Activated naive CD4-positive, alpha-beta T cell (primary cell): ENCODE measurements at regions not wholly inside any gene's neighbourhood (a gene's known extent, or its start where the extent isn't known, plus 50 kb on each side); places are given as distances from the start of the nearest gene placed in this dataset.

Experiments used
- DNase-seq, 4 experiments: peaks; one replicate each; lab custom pipeline; 2025; lab: John Stamatoyannopoulos, UW

DNA sequence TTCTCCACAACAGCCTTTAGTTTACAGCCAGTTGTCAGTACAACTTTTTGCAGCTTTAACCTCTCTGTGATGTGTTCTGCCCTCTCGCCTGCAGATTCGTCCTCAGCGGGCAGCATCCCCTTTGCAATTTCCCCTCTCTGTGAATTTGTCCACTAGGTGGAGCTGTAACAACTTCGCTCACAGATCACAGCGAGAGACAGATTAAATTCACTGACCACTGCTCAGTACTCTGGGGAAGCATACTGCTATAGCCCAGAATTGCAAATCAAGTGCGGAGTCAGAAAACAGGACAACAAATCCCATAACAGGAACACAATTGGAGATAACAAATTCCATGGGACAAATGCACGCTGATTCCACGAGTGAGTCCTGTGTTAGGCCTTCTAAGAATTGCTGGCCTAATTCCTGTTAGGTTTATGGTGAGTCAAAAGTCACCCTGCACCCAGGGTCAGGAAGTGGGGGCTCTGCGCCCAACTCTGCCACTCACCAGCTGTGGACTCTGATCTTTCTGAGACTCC is 2124.9 kb downstream of the MAT2B start:
- DNase-seq = no peak

DNA sequence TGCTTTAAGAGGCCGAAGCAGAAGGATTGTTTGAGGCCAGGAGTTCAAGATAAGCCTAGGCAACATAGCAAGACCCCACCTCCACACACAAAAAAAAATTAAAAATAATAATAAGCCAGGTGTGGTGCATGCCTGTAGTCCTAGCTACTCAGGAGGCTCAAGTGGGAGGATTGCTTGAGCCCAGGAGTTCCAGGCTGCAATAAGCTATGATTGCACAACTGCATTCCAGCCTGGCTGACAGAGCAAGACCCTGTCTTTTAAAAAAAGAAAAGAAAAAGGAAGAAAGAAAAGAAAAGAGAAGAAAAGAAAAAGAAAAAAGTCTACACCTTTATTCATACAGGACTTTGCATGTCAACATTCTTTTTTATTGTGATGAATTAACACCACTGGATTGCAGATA is 2125.8 kb downstream of the MAT2B start:
- no peak for DNase-seq

DNA sequence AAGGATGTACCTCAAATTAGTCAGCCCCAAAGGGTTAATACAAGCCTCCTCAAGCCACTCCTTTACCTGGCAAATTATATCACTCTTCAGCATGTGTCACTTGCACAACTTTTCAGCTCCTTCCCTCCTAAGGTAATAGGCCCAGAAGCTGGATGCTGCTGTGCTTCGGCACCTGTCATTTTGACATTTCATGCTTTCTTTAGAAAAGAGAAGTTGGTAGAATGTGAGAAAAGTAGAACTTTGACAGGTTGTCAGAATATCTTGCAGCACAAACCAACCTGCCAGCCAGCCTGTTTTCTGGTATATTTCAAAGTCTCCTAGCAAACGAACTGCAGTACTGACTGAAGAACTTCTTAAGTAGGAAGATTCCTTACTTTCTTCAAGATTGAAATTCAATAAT is 2136.9 kb downstream of the MAT2B start:
- no peak for DNase-seq

DNA sequence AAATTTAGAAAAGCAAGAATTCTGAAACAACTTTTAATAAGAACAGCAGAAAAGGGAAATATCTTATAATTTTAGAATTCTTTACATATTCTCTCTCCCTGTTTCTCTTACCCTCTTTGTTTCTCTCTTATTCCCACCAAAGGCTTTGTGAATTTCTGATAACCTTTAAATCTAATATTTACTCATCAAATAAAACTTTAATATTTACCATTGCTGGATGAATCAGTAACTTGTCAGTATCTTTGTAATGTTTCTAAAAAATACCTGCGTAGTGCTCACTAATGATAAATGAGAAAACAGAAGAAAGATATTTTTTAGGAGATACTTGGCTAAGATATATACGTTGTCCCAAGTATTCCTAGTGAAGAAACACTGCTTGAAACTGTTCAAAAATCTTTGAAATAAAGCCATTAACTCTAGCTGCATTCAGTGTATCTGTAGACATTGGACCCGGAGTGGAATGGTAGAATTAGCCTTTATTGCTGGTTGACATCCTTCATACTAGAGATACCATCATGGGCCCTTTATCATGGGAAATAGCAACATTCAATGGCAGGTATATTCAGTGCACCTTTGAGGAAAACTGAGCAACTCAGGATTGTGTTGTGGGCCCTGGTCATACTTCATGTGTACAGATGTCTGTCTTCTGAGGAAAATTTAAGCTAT is 2160.4 kb downstream of the MAT2B start:
- no peak for DNase-seq

DNA sequence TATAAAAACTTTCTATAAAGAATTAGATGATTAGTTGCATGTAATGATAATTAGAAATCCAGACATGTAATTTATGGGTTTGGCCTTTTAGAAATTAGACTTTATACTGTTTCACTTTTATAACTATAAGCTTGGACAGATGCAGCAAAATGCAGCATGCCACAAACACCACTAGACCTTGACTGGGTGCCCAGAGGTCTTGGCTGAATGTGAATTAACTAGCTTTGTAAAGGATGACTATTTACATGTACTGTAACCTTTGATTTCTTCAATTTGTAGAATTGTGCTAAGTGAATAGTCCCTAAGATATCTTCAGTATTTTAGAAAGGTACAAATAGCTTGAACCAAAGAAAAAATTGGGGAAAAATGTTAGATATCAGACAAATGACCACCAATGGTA is 2168.1 kb downstream of the MAT2B start:
- DNase-seq = no peak

DNA sequence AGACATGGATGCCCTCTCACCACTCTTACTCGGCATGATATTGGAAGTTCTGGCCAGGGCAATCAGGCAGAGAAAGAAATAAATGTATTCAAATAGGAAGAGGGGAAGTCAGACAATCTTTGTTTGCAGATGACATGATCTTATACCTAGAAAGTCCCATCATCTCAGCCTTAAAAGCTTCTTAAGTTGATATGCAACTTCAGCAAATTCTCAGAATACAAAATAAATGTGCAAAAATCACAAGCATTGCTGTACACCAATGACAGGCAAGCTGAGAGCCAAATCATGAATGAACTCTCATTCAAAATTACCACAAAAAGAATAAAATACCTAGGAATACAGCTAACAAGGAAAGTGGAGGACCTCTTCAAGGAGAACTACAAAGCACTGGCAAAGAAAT is 2190.4 kb downstream of the MAT2B start:
- DNase-seq = no peak

DNA sequence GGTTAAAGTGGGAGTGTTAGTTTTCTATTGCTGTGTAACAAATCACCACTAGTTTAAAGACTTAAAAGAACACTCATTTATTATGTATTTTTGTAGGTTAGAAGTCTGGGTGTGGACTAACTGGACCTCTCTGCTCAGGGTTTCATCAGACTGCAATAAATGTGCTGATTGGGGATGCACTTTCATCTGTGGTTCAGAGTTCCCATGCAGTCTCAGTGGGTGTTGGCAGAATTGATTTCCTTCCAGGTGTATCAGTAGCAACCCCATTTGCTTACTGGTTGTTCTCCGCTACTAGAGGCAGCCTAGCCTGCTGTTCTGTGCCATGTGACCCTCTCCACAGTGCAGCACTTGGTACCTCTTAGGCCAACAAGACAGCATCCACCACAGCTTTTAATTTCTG is 2200.5 kb downstream of the MAT2B start:
- no peak for DNase-seq

DNA sequence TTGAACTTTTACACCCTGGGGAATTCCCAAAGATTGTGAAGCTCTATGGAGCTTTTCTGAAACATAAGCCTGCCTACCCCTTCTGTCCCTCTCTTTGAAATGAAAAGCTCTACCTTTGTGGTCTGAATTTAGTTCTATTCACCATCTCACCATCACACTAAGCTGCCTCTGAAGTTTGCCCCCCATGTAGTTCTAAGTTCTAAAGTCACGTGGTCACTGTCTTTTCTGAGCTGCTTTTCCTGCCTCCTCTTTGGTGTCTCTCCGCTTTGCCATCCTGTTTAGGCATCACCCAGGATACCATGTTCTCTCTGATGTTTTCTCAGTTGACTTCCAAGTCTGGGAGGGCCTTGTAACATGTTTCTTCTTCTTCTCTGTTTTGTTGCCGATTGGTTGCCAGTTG is 2206.6 kb downstream of the MAT2B start:
- DNase-seq = no peak

DNA sequence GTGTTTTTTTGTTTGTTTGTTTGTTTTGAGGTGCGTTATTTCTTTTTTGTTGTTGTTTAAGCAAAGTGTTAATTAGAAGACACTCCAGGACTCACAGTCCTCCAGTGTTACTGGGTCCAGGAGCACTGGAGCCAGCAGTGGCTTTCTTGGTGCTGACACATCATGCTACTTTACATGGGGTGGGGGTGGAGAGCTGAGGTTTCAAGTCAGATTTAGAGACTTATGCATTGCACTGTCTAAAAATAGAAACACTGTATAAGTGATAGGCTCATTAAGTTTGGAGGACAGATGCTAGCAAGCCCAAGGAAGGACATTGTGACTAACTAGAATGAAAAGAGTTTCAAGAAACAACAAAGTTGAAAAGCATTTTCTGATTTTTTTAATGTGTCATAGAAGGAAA is 2209.2 kb downstream of the MAT2B start:
- DNase-seq = no peak

DNA sequence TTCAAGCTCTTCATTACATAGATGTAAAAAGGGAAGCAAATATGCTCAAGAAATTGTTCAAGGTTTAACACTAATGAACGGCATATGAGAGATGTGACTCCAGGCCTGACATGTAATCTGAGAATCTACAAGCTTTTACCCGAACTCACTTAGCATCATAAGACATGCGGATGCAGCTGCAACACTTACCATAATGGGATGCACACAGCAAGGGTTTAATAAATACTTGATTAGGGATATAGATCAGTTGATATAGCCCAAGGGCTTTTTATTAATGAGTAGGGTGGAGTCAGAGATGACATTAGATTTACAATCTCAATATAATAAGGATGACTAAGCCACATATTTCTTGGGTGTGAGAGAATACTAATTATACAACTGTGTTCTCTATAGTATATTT is 2215.5 kb downstream of the MAT2B start:
- DNase-seq = no peak

DNA sequence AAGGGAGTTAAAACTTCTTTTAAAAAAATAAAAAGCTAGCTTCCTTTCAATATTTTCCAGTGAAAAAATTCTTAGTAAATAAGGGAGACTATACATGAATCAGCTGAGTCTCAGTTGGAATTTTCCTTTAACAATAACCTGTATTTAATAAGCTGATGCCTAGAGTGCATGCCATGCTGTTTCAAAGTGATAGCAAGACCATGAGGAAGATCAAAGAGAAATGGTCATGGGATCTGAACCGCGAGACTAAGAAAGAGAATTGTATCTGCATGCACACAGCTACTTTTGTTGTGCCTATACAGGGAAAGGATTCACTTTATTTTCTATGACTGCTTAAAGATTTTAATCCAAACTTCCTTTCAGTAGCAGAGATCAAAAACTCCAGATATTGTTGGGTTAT is 2217.0 kb downstream of the MAT2B start:
- DNase-seq = no peak

DNA sequence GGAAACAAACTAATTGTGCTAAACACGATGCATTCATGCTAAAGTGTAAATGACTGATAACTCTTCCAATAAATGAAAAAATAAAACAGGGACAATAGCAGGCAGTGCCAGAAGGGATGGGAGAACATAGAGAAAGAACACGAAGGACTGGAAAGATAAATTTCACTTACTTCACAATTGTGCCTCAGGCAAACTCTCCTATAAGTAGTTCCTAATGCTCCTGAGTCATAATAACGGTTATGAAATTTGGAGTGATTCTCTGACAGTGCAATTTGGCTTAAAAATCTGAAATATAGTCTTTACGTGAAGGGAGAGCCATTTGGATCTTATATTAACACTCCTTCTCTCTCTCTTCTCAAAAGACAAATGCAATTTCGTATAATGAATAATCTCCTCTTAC is 2218.5 kb downstream of the MAT2B start:
- no peak for DNase-seq

DNA sequence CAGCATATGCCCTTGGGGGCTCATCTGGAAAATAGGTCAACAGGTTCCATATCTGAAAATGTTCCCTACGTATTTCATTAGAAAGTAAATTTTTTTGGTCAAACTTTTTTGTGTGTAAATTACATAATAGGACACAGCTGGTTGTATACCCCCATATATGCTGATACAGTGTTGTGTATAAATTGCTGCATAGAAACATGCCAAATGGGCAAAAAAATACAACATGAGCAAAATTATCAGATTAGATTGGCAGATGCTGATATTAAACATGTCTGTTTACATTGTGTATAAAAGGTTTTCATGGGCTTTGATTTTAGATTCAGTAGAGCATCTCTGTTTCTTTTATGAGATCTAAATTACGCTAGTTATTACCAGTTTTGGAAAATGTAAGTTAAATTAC is 2223.0 kb downstream of the MAT2B start:
- no peak for DNase-seq

DNA sequence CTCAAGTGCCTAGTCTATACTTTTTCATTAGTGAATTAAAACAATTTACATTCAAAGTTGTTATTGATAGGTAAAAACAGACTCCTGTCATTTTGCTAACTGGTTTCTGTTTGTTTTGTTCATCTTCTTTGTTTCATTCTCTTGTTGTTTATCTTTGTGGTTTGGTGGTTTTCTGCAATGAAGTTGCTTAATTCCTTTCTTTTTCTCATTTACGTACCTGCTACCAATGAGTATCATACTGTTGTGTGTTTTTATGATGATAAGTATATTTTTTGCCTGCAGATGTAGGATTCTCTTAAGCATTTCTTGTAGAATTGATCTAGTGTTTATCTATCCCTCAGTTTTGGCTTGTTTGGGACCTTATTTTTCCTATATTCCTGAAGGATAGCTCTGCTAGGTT is 2230.0 kb downstream of the MAT2B start:
- no peak for DNase-seq

DNA sequence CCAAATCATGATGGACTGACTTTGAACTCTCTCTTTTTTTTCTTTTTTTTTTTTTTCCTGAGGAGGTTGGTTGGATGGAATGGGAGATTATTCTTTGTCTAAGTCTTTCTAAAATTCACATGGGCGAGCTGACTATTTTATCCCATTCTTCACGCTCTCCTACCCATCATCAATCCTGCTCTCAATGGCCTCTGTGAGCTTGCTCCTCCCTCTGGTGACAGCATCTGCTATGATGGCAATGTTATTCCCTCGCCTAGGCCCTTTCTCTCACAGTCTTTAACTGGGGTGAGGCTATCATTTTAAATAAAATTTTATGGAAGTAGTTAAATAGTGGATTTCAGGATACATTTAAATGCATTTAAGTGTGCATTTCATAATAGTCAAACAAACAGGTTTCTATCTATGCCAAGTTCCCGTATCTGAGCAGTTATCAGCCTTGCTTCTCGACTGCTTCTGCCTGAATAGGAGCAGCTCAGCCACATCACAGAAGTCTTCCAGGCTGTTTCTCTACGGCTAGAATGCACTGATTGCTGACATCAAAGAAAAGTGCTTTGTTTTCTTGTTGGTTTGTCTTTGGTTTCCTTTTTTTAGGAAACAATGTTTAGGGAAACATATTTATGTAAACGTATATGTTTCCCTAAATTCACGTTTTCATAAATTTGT is 2233.8 kb downstream of the MAT2B start:
- DNase-seq = no peak

DNA sequence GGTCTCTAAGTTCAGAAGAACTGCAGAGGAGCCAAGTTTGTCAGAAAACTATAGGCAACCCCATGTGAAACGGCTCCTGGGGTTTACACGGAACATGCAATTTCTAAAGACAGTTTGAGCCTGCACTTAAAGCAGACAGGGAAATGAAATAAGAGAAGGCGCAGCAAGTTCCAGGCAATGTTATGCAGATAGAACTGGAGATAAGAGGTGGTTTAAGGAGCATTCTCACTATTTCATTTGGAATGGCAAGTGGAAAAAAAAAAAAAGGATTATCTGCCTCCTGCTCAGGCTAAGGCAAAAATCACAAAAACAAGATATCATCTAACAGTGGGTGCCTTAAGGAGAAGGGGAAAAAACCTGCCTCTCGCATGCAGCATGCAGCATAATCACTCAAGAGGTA is 2252.4 kb downstream of the MAT2B start:
- no peak for DNase-seq

DNA sequence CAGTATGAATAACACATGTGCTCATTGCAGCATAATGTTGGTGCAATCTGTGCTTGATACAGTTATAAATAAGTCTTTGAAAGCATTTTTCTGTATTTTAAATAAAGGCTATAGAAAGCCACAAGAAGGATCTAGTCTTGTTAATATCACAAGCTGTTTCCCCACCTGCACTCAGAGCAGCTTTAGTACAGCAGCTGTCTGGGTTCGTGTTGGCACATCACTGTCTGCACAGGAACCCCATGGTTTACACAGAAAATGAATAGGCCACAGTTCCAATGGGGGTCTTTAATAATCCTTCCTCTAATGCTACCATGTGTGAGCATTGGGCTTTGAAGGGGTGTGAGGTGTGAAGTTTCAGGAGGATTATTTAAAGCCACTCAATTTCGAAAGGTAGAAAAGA is 2269.7 kb downstream of the MAT2B start:
- no peak for DNase-seq

DNA sequence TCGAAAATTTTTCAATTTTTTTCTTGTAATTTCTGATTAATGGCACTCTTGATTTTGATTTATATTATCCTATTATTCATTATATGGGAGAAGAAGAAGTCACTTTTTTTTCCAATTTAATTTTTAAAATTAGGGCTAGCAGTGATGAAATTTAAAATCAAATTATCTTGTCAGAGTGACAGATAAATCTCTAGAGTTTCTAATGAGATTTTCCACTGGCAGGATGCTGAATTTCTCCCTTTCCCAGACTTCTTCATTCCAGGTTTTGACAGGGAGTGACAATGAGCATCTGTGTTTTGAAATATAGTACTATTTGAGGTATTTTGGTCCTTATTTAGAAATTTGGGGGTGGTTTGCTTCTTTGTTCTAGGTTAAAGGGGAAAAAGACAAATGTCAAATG is 2274.1 kb downstream of the MAT2B start:
- no peak for DNase-seq

DNA sequence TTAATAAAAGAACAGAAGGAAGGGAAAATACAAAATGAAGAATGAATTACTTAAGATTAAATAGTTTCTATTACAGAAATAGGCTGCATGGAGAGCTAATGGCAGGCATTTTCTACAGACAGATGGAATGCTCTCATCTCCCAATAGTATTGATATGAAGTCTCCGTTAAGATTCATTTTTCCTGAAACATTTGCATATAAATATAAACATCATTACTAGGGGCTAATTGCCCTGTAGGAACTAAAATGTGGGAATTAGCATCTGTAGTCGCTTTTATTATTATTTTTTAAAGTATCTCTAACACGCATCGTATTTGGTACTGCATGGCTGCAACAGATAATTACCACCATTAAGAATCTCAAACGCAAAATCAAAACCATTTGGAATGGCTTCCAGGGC is 2275.5 kb downstream of the MAT2B start:
- no peak for DNase-seq

DNA sequence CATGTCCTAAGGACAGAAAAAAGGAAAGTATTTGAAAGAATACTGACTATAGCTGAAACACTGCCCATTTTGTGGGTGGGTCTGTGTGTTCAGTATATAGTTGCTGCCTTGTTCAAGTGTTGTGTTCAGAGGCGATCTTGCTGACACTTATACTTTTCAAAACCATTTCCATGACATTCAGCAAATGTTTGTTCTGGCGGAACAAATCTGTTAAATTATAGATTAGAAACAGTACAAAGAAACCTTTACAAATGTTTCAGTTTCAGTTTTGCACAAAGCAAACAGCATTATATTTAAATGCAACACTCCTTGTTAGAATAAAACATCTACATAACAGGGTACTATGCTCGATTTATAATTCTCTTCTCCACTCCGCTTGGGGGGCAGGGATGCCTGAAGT is 2276.3 kb downstream of the MAT2B start:
- no peak for DNase-seq

DNA sequence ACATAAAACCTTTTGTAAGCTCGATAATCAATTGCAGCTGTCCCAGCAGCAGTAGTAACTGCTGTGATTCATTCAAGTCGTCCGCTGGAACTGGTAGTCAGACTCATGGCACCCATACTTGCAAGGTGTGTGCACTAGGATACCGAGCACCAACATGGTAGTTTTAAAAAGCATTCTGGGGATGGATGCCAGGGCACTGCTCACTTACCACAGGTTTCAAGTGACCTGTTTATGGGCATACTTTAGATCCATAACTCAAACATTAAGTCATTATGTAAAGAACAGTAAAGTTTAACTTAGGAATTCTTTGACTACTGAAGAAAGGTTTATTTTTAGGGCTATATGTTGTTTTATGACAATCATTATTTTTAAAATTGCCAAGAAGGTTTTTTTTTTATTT is 2277.6 kb downstream of the MAT2B start:
- DNase-seq = no peak

DNA sequence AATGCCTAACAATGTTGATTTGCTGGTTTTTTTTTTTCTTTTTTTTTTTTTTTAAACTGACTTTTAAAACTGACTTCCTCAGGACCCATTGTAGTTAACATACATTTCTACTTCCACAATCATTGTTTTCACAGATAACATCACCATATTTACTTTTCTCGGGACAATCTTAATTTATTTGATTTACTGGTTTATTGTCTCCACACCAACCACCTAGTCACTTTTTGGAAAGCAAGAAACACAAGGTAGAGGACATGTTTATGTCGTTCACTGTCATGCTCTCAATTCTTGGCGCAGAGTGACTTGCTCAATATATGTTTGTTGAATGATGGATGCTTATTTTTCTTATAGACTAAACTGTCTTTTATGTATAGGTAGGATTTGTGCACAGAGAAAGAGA is 2280.7 kb downstream of the MAT2B start:
- no peak for DNase-seq

DNA sequence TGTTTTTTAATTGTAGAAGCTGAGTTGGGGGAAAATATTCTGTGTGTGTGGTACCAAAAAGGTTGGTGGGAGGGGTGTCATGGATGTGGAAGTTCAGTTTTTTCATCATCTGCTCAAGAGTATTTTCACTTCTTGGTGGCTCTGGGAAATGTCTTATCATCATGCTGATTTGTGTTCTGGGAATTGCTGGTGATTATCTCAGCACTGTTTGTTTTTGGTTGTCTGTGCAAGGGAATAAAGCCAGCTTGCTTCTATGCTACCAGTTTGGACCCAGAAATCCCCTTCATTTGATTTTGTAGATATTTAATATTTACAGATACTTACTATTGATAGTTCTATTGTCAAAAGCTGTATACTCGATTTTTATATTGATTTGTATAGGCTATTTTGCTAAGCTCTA is 2289.7 kb downstream of the MAT2B start:
- DNase-seq = no peak

DNA sequence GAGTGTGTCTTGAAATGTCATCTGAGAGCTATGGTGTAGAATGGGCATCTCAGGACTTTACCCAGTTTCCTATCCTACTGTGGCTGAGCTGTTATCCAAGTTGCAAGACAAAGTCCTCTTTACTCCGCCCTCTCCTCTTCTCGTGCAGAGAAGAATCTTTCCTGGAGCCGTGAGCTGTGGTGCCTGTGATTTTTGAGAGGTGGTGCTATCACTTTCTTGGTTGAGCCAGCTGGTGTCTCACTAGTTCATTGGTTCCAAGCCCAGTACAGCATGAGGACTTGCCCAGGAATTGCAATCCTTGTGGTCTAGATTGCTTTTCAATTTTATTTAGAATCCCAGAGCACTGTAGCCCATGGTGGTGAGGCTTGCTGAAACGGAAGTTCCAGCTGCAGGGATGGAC is 2300.3 kb downstream of the MAT2B start:
- DNase-seq = no peak
